GM12865 (cell line): ENCODE measurements at regions not wholly inside any gene's neighbourhood (a gene's known extent, or its start where the extent isn't known, plus 50 kb on each side); places are given as distances from the start of the nearest gene placed in this dataset.
"Not testable (repeated sequence)": the region's sequence is repeated elsewhere in the genome, so short reads cannot be mapped to it uniquely, and the experiment has no call there.

ENCODE experiments used
- DNase-seq: peaks from one replicate; pipeline ENCODE4 v3.0.0; 2010; ENCODE audit warnings: low read depth
- H3K4me3 ChIP-seq: 2 replicates; pipeline ENCODE4 v1.5.1; 2011; ENCODE audit warnings: mild to moderate bottlenecking, low read depth, low read length, control low read depth
- CTCF ChIP-seq: IDR thresholded peaks from 2 replicates; pipeline ENCODE4 v1.5.1; 2011; ENCODE audit warnings: low read length, control low read depth, low read depth, inconsistent platforms; ENCODE audit not compliant: insufficient read depth; ENCODE audit errors: missing control alignments

- no peak for DNase-seq
- H3K4me3 ChIP-seq, result no peak overlapping the region
- no peak for TF ChIP-seq CTCF
Measured at GRCh38 chr10:21349912-21350286, 175.6 kb downstream of the SKIDA1 start.

DNA sequence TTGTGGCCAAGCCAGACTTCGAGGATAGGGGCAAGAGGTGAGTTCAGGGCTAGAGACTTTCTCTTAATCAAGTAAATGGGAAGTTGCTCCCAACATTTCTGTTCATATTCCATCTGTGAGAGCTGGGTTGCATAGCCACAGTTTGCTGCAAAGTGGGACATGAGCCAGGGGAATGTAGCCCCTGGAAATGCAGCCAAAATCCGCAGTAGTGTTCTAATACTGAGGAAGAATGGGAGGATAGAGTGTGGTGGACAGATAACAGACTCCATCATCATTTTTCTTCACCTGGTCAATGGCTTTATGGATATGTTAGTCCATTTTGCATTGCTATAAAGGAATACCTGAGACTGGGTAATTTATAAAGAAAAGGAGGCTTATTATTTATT is 177.7 kb downstream of the SKIDA1 start:
- no peak for TF ChIP-seq CTCF

GRCh38 chr10:21347043-21347784 is 178.3 kb downstream of the SKIDA1 start:
- no peak for TF ChIP-seq CTCF
- H3K4me3 ChIP-seq, result no peak overlapping the region
- DNase-seq, result no peak

More for the DNA sequence above, 177.7 kb downstream of the SKIDA1 start:
- DNase-seq, result no peak
- H3K4me3 ChIP-seq, result no peak overlapping the region

DNA sequence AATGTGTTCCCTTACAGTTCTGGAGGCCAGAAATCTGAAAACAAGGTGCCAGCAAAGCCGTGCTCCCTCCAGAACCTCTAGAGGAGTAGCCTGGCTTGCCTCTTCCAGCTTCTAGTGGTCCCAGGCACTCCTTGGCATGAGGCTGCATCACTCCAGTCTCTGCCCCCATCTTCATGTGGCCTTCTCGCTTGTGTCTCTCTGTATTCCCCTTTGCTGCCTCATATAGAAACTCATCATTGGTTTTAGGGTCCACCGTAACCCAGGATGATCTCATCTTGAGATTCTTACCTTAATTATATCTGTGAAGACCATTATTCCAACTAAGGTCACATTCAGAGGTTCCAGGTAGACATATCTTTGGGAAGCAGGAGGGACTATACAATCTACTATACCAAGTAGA is 182.4 kb downstream of the SKIDA1 start:
- H3K4me3 ChIP-seq, result no peak overlapping the region
- TF ChIP-seq CTCF, result no peak
- DNase-seq, result no peak

DNA sequence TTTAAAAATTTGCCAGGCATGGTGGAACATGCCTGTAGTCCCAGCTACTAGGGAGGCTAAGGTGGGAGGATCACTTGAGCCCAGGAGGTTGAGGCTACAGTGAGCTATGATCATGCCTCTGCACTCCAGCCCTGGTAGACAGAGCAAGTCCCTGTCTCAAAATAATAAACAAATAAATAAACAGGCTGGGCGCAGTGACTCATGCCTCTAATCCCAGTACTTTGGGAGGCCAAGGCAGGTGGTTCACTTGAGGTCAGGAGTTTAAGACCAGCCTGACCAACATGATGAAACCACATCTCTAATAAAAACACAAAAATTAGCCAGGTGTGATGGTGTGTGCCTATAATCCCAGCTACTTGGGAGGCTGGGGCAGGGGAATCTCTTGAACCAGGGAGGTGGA is 183.0 kb downstream of the SKIDA1 start:
- not testable (repeated sequence) for H3K4me3 ChIP-seq, DNase-seq

- TF ChIP-seq CTCF, result no peak
- no peak for DNase-seq
- no peak overlapping the region for H3K4me3 ChIP-seq
Measured at GRCh38 chr10:21340331-21340730, 185.2 kb downstream of the SKIDA1 start.

- no peak overlapping the region for H3K4me3 ChIP-seq
- no peak for TF ChIP-seq CTCF
- DNase-seq, result no peak
Measured at GRCh38 chr10:21337171-21337792, 188.2 kb downstream of the SKIDA1 start.
